ENCODE measurements at regions not wholly inside any gene's neighbourhood (a gene's known extent, or its start where the extent isn't known, plus 50 kb on each side); places are given as distances from the start of the nearest gene placed in this dataset.

DNA sequence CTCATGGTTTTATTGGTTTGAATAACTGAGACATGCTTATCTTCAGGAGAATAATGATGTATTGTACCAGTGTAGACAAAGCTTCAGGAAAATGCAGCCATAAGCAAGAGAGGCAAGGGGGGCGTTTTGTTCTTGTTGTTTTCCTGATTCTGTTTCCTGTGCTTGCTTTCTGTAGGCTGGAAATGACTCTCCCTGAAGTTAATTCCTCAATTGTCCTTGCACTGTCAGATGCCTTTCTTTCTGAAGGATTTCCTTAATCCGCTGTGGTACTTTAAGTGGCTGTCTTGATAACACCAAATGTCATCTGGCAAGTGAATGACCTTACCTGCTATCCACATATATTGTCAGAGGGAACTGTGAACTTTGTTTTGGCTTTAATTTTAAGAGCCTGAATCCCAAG, 220.0 kb downstream of the NEDD1 start:
- H3K27me3 Mint-ChIP-seq (ENCODE audit: low read depth, unreplicated experiment): peaks cover 2% of the 10 kb centered on the region
- H3K4me1 Mint-ChIP-seq (ENCODE audit: low read depth, unreplicated experiment): peaks cover 8% of the 10 kb centered on the region
- H3K4me3 Mint-ChIP-seq (ENCODE audit: unreplicated experiment): no peak overlapping the region
- H3K27ac ChIP-seq (ENCODE audit: low read depth, low read length): no peak overlapping the region
- H3K9me3 Mint-ChIP-seq (ENCODE audit: unreplicated experiment): no peaks in the 10 kb centered on the region
- H3K9ac ChIP-seq (ENCODE audit: low read length): no peak overlapping the region
- H3K4me2 ChIP-seq (ENCODE audit: low read length): no peak overlapping the region
- TF ChIP-seq EZH2 (IDR thresholded peaks at IDR 0.05; ENCODE audit: insufficient read depth, low read length): no peak
- TF ChIP-seq, protein P1, sequence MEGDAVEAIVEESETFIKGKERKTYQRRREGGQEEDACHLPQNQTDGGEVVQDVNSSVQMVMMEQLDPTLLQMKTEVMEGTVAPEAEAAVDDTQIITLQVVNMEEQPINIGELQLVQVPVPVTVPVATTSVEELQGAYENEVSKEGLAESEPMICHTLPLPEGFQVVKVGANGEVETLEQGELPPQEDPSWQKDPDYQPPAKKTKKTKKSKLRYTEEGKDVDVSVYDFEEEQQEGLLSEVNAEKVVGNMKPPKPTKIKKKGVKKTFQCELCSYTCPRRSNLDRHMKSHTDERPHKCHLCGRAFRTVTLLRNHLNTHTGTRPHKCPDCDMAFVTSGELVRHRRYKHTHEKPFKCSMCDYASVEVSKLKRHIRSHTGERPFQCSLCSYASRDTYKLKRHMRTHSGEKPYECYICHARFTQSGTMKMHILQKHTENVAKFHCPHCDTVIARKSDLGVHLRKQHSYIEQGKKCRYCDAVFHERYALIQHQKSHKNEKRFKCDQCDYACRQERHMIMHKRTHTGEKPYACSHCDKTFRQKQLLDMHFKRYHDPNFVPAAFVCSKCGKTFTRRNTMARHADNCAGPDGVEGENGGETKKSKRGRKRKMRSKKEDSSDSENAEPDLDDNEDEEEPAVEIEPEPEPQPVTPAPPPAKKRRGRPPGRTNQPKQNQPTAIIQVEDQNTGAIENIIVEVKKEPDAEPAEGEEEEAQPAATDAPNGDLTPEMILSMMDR (IDR thresholded peaks at IDR 0.05; ENCODE audit: insufficient read depth, low read depth, low read length): no peak
- peaks cover 3% of the 10 kb centered on the region for H3K36me3 Mint-ChIP-seq (ENCODE audit: low read depth, unreplicated experiment)
- H3K9me3 ChIP-seq (ENCODE audit: insufficient read depth, low read depth, low read length): no peaks in the 10 kb centered on the region
- no peak overlapping the region for H3K27ac Mint-ChIP-seq (ENCODE audit: unreplicated experiment)
- no peaks in the 10 kb centered on the region for H3K79me2 ChIP-seq (ENCODE audit: insufficient read depth, low read length)
- H2AFZ ChIP-seq (ENCODE audit: low read depth, low read length): no peak overlapping the region
- H3K4me3 ChIP-seq (ENCODE audit: insufficient read depth, low read depth, low read length): no peak overlapping the region
- no peaks in the 10 kb centered on the region for H4K20me1 ChIP-seq (ENCODE audit: insufficient read depth, low read length)
- no peak for DNase-seq (ENCODE audit: low read depth)
- no peaks in the 10 kb centered on the region for H3K36me3 ChIP-seq (ENCODE audit: insufficient read depth, low read length)
- H3K27me3 ChIP-seq (ENCODE audit: insufficient read depth, low read length): no peaks in the 10 kb centered on the region
- no peaks in the 10 kb centered on the region for H3K4me1 ChIP-seq (ENCODE audit: insufficient read depth, low read length)
- FAIRE-seq: no peak

DNA sequence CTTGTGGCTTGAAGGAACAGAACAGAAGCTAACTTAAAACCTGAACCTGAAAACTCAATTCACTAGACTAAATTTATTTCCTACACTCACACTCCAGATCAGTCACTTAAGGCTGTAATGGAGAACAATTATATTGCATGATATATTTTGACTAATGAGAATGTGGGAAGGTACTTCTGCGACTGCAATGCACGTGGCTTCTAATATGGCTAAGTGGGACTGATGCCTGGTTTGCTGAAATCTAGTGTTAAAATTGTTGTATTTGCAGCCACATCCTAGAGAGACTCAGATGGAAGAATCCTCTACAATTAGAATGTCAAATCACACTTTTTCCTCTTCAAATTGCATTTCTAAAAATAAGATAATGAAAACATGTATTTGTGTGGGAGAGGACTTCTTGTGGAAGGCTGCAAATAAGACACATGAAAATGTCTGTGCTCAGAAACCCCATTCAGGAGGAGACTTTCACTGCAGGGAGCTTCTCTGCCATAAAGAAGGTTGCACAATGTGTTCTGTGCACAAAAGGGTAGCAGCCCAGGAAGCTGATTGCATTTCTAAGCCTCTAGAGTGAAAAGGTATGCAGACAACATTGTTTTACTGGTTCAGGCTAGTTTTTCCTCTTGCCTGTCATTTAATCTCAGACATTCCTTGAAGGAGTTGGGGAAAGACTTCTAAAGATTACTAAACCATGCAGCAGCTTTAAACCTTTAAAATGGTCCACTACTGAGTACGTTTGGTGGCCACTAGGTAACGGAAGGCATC, 224.3 kb downstream of the NEDD1 start:
- Mint-ChIP-seq H3K9me3 (ENCODE audit: unreplicated experiment) (no peaks in the 10 kb centered on the region), H3K36me3 (ENCODE audit: low read depth, unreplicated experiment) (peaks cover 3% of the 10 kb centered on the region), H3K4me1 (ENCODE audit: low read depth, unreplicated experiment) (peaks cover 8% of the 10 kb centered on the region), H3K4me3 (ENCODE audit: unreplicated experiment) (no peak overlapping the region), H3K27me3 (ENCODE audit: low read depth, unreplicated experiment) (peaks cover 2% of the 10 kb centered on the region), H3K27ac (ENCODE audit: unreplicated experiment) (no peak overlapping the region)
- Histone ChIP-seq H2AFZ (ENCODE audit: low read depth, low read length) (no peak overlapping the region), H3K9ac (ENCODE audit: low read length) (no peak overlapping the region), H3K27ac (ENCODE audit: low read depth, low read length) (no peak overlapping the region), H3K4me1 (ENCODE audit: insufficient read depth, low read length) (no peaks in the 10 kb centered on the region), H3K27me3 (ENCODE audit: insufficient read depth, low read length) (no peaks in the 10 kb centered on the region), H3K36me3 (ENCODE audit: insufficient read depth, low read length) (no peaks in the 10 kb centered on the region), H3K79me2 (ENCODE audit: insufficient read depth, low read length) (no peaks in the 10 kb centered on the region), H3K9me3 (ENCODE audit: insufficient read depth, low read depth, low read length) (no peaks in the 10 kb centered on the region), H3K4me2 (ENCODE audit: low read length) (no peak overlapping the region), H4K20me1 (ENCODE audit: insufficient read depth, low read length) (no peaks in the 10 kb centered on the region), H3K4me3 (ENCODE audit: insufficient read depth, low read depth, low read length) (no peak overlapping the region)
- no peak for DNase-seq (ENCODE audit: low read depth)
- no peak for TF ChIP-seq EZH2 (IDR thresholded peaks at IDR 0.05; ENCODE audit: insufficient read depth, low read length)
- TF ChIP-seq, protein P1 (IDR thresholded peaks at IDR 0.05; ENCODE audit: insufficient read depth, low read depth, low read length): no peak
- no peak for FAIRE-seq

DNA sequence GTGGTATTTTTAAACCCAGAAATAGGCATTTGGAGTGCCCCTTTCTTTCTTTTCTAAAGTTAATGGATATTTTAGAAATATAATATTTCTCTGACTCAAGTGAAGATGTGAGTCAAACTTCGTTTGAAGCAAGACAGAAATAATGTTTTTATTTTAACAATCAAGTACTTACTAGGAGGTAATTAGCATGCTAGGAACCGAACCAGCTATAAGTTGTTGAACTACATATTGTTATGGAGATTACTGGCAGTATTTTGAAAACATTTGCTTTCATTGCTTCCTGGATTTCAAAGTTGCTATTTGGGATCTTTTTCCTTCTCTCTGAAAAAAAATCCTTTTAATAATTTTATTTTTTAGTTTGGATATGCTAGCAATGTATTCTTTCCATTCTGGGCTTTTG, 225.2 kb downstream of the NEDD1 start:
- H3K9me3 ChIP-seq (ENCODE audit: insufficient read depth, low read depth, low read length): no peaks in the 10 kb centered on the region
- DNase-seq (ENCODE audit: low read depth) (no peak), FAIRE-seq (no peak)
- no peak overlapping the region for H3K27ac ChIP-seq (ENCODE audit: low read depth, low read length)
- no peaks in the 10 kb centered on the region for H4K20me1 ChIP-seq (ENCODE audit: insufficient read depth, low read length)
- no peak overlapping the region for H3K4me2 ChIP-seq (ENCODE audit: low read length)
- no peaks in the 10 kb centered on the region for H3K4me1 ChIP-seq (ENCODE audit: insufficient read depth, low read length)
- Mint-ChIP-seq H3K36me3 (ENCODE audit: low read depth, unreplicated experiment) (peaks cover 3% of the 10 kb centered on the region), H3K27me3 (ENCODE audit: low read depth, unreplicated experiment) (peaks cover 2% of the 10 kb centered on the region), H3K27ac (ENCODE audit: unreplicated experiment) (no peak overlapping the region), H3K4me1 (ENCODE audit: low read depth, unreplicated experiment) (peaks cover 8% of the 10 kb centered on the region), H3K4me3 (ENCODE audit: unreplicated experiment) (no peak overlapping the region), H3K9me3 (ENCODE audit: unreplicated experiment) (no peaks in the 10 kb centered on the region)
- H3K36me3 ChIP-seq (ENCODE audit: insufficient read depth, low read length): no peaks in the 10 kb centered on the region
- no peaks in the 10 kb centered on the region for H3K27me3 ChIP-seq (ENCODE audit: insufficient read depth, low read length)
- no peaks in the 10 kb centered on the region for H3K79me2 ChIP-seq (ENCODE audit: insufficient read depth, low read length)
- no peak overlapping the region for H3K4me3 ChIP-seq (ENCODE audit: insufficient read depth, low read depth, low read length)
- no peak overlapping the region for H3K9ac ChIP-seq (ENCODE audit: low read length)
- TF ChIP-seq, protein P1 (IDR thresholded peaks at IDR 0.05; ENCODE audit: insufficient read depth, low read depth, low read length): no peak
- no peak for TF ChIP-seq EZH2 (IDR thresholded peaks at IDR 0.05; ENCODE audit: insufficient read depth, low read length)
- H2AFZ ChIP-seq (ENCODE audit: low read depth, low read length): no peak overlapping the region
